ENCODE measurements at regions not wholly inside any gene's neighbourhood (a gene's known extent, or its start where the extent isn't known, plus 50 kb on each side); places are given as distances from the start of the nearest gene placed in this dataset.

DNA sequence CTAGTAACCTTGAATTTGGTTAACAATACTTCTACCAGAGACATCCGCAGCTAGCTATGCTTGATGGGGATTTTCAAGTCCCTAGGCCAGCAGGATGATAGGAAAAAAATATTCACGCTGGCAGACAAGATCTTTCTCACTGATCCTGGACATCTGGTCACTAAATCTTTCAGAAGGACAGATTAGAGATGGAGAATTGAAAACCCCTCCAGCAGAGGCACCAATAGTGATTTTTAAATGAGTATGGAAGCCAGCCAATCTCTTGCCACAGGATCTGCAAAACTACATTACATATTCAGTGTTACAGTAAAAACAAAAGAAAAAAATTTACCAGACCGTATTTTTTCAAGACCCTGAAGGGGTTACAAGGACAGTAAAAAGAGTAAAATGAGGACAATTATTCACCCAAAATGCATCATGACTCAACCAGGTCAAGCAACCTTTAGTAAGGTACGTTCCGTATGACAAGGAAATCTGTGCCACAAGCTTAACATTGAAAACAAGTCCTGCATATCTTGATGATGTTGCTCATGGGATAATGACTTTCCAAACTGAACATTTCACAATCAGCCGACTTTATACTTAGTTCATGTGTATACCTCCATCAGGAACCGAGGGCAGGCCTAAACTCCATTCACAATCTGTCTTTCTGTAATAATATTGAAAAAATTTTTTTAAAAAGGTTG lies 239.5 kb downstream of the GXYLT1 start:
- intact Hi-C loops (cut with micrococcal nuclease): no loop called here

GRCh38 chr12:41904041-41904440 lies 240.6 kb downstream of the GXYLT1 start:
- ATAC-seq (no peak), DNase-seq (no peak)
- intact Hi-C loops (cut with micrococcal nuclease): no loop called here

More for the DNA sequence above, 239.5 kb downstream of the GXYLT1 start:
- no peak for DNase-seq
- ATAC-seq: no peak

DNA sequence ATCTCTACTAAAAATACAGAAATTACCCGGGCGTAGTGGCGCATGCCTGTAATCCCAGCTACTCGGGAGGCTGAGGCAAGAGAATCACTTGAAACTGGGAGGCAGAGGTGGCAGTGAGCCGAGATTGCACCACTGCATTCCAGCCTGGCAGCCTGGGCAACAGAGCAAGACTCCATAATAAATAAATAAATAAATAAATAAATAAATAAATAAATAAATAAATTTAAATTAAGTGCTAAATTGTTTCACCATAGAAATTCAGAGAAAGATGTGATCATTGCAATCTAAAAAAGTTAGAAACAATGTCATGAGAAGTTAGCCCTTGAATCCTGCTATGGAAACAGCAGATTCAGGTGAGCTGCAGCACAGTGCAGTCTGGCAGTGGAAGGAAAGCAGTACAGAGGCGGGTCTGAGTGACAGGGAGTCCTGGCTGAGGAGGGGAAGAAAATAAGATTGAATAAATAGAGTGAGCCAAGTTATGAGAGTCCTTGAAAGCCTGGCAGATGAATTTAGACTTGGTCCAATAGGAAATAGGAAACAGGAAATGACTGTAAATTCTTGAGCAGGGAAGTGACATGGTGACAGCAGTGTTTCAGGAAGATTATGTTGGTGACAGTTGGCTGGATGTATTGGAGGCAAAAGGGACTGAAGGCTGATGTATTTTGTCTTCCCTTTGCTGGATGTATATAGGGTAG lies 241.5 kb downstream of the GXYLT1 start:
- DNase-seq: no peak
- ATAC-seq: no peak
- intact Hi-C loops (cut with micrococcal nuclease): no loop called here

DNA sequence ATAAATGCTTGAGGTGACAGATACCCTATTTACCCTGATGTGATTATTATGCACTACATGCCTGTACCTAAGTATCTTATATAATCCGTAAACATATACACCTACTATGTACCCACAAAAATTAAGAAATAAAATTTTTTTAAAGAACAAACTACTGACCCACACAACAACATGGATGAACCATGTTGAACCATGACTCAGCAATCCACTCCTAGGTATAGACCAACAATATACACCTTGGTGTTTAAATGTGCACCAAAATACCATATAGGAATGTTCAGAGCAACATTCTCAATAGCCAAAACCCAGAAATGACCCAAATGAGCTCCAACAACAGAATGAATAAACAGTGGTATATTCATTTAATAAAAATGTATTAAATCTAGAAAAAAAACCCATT lies 245.1 kb downstream of the GXYLT1 start:
- no peak for ATAC-seq
- intact Hi-C loops (cut with micrococcal nuclease): no loop called here
- DNase-seq: no peak

DNA sequence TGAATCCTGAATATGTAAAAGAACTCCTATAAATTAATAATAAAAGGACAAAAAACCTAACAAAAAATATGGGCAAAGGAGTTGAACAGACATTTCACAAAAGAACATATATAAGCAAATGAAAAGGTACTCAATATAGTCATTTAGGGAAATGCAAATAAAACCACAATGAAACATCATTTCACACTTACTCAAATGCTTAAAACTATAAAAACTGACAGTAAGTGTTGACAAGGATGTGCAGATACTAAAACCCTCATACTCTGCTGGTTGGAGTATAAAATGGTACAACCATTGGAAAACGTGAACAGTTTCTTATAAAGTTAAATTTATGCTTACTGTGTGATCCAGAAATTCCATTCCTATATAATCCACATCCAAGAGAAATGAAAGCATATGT lies 247.1 kb downstream of the GXYLT1 start:
- no peak for ATAC-seq
- DNase-seq: no peak
- intact Hi-C loops (cut with micrococcal nuclease): no loop called here

DNA sequence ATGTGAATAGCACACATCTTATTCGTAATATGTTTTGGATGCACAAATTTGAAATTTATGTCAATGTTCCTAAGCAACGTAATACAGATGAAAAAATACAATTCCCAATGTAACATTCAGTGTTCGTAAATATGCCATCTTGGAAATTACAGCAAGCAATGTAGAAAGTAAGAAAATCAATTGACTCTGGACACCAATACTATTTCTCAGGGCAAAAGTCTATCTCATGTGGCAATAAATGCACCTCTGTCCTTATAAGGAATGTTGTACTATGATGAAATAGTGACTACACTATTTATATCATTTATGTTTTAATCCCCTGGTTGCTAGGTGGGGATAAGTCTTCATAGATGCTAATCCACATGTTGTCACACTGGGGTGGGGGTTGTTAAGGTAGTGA lies 251.2 kb downstream of the GXYLT1 start:
- no peak for ATAC-seq
- intact Hi-C loops (cut with micrococcal nuclease): no loop called here
- no peak for DNase-seq

GRCh38 chr12:41892302-41892701 lies 252.4 kb downstream of the GXYLT1 start:
- ATAC-seq: no peak

DNA sequence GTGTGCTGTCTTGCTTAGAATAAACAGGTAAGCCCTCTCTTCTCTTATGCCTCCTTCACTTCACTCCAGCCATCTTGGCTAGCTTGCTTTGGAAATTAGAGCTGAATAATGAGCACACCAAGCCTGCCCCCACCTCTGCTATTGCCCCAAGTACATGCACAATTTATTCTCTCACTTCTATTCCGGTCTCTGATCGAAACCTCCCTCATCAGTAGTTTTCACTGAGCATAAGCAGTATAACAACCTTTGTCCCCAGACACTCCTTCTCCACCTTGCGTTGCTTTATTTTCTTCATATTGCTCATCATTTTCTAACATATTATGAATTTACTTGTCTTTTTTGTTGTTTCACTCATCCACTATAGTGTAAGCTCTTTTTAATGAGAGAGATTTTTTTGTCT lies 253.4 kb downstream of the GXYLT1 start:
- no peak for DNase-seq
- intact Hi-C loops (cut with micrococcal nuclease): no loop called here

More at GRCh38 chr12:41892302-41892701, 252.4 kb downstream of the GXYLT1 start:
- intact Hi-C loops (cut with micrococcal nuclease): no loop called here
- DNase-seq: no peak

GRCh38 chr12:41888285-41888684 lies 256.4 kb downstream of the GXYLT1 start:
- DNase-seq (no peak), ATAC-seq (no peak)
- intact Hi-C loops (cut with micrococcal nuclease): no loop called here

More for the DNA sequence above, 253.4 kb downstream of the GXYLT1 start:
- no peak for ATAC-seq

DNA sequence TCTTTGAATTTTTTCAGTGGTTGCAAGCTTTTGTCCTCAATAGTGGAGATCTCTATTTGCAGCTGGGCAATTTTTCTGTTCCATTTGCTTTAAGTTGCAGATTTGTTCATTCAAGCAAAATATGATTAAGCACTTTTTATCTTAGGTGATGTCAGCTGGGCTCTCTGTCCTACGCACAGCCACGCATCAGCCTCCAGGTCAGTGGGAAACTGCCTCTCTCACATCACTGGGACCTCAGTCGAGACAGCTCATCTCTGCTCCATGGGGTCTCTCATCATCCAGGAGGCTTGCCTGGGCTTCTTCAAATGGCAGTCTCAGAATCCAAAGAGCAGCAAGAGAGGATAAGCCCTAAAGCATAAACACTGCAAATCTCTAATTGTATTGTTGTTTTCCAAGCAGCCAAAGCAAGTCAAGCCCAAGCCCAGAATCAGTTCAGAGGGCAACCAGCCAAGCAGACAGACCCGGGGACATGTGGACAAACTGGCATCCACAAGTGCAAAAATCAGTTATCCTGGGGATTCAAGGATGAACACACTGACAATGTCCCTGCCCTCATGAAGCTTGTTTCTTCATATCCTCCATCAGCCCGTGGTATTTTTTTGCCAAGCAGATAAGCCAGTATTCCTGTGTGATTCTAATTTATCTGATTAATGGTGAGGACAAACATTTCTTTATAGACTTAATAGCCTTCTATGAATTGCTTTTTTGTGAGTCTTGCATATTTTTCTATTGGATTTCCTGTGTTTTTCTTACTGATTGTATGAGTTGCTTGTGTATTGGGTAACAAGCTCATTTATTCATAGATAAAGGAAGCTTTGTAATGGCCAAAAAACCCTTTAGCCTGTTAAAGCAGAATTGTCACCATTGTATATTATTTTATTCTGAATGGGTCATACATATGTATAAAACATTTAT lies 262.5 kb downstream of the GXYLT1 start:
- ATAC-seq: no peak
- intact Hi-C loops (cut with micrococcal nuclease): no loop called here
- no peak for DNase-seq

DNA sequence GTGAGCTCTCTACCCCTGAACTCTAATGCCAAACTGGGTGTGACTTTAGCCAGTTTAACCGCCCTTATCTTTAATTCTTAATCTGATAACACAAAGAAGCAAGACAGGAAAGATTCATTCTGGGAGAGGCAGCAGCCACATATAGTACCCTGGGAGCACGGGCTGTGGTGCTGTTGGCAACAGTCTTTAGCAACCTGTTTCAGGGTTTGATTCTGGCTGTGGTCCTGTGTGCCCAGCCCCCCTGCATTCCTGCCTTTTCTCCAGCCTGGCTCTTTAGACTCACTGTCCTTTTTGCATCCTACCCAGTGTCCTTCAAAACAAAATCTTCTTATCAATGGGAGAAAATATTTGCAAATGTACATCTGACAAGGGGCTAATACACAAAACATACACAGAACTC lies 275.2 kb downstream of the GXYLT1 start:
- ATAC-seq (no peak), DNase-seq (no peak)
- intact Hi-C loops (cut with micrococcal nuclease): no loop called here

DNA sequence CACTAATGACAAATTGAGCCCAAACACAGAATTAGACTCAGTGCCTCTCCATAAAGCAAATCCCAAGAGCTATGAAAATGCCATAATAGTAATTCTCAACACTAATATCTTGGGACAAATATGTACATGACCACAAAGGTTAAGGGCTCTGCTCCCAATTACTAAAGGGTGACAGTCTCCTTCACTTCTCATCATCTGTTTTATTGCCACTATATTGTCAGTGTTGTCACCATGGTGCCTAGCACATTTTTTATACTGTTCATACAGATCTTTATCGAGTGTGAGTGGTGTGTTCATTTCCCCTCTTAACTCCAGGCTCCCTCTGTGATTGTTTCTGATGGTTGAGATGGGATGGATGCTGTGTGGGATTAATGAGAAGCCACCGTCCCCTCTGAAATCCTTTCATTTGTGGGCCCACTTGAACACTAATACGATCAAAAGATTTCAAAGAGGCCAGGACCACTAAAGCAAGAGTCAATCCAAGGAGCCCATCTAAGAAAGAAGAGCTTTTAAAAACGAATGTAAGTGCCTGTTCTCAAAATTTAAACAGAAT lies 277.7 kb downstream of the GXYLT1 start:
- intact Hi-C loops (cut with micrococcal nuclease): no loop called here
- ATAC-seq (no peak), DNase-seq (no peak)

- intact Hi-C loops (cut with micrococcal nuclease): no loop called here
- no peak for DNase-seq
- ATAC-seq: no peak
Observed at GRCh38 chr12:41856228-41856627, 288.4 kb downstream of the GXYLT1 start.

DNA sequence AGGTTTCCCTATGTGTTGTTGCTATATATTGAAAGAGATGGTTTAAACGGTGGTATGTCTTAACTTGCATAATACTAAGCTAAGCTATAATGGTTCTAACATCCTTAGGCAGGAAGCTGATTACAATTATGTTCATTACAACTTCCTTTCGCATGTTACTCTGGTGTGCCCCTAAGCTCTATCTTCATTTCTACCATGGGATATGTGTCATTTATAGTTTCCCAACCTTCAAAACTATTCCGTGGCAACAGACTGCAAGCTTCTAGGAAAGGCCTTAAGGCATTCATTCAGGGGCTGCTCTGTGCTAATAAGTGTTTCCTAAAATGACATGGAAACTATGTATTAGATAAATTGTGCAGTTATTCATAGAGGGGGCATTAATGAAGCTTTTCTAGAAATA lies 294.6 kb downstream of the GXYLT1 start:
- DNase-seq (no peak), ATAC-seq (no peak)
- intact Hi-C loops (cut with micrococcal nuclease): no loop called here

- ATAC-seq: no peak
- no peak for DNase-seq
- intact Hi-C loops (cut with micrococcal nuclease): no loop called here
Observed at GRCh38 chr12:41846718-41847117, 298.0 kb downstream of the GXYLT1 start.

DNA sequence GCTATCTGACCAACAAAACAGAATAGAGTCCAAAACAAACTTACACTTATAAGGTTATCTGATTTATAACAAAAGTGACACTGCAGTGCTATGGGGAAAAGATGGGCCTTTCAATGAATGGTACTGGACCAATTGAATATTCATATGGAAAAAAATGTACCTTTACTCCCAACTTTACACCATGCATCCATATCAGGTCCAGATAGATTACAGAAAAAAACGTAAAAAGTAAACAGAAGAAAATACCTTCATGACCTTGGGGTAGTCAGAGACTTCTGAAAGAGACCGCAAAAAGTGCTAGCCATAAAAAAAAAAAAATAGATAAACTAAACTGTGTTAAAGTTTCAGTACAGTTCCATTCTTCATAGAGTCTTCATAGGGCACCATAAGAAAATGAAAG lies 308.3 kb downstream of the GXYLT1 start:
- intact Hi-C loops (cut with micrococcal nuclease): no loop called here
- DNase-seq: no peak
- ATAC-seq: no peak

DNA sequence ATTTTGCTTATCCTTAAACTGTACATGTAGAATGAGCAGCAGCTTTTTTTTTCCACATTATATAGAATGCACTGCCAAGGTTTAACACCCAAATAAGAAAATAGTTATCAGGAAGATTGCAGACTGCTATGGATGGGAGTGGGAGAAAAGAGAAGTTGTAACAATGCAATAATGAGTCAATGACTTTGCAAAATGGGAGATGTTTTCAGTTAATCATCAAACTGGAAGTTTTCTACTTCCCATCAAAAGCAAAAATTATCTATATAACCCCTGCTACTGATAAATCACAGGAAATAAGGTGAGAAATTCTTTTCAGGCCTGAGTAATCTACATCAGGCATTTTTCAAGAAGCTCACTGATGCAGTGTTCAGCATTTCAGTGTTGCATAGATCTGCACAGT lies 309.1 kb downstream of the GXYLT1 start:
- ATAC-seq (no peak), DNase-seq (no peak)

GRCh38 chr12:41819948-41820347 lies 324.7 kb downstream of the GXYLT1 start:
- DNase-seq (no peak), ATAC-seq (no peak)
- intact Hi-C loops (cut with micrococcal nuclease): no loop called here

More for the DNA sequence above, 309.1 kb downstream of the GXYLT1 start:
- intact Hi-C loops (cut with micrococcal nuclease): no loop called here

- intact Hi-C loops (cut with micrococcal nuclease): no loop called here
- DNase-seq: no peak
- ATAC-seq: no peak
Observed at GRCh38 chr12:41804026-41804425, 340.6 kb downstream of the GXYLT1 start.

- DNase-seq (no peak), ATAC-seq (no peak)
- intact Hi-C loops (cut with micrococcal nuclease): no loop called here
Observed at GRCh38 chr12:41802803-41803202, 341.9 kb downstream of the GXYLT1 start.
